ENCODE measurements at regions not wholly inside any gene's neighbourhood (a gene's known extent, or its start where the extent isn't known, plus 50 kb on each side); places are given as distances from the start of the nearest gene placed in this dataset.

DNA sequence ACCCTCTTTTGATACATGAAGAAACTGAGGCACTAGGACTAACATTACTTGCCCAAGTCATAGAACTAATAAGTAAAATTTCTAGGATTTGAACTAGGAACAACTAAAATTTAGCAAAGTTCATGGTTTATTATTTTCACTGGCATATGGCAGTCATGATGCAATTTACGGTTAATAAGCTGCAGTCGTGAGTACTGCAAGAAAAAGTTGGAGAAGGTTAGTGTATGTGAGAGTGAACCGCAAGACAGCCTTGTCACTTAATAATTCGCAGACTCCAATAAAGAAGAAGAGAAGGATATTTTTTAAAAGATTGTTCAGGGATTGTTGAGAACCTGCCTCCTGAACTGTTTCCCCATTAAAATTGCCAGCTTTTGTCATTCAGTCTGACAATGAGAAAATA lies 663.4 kb upstream of the TENM4 start:
- Mint-ChIP-seq H3K36me3 (ENCODE audit: low read depth, unreplicated experiment) (no peaks in the 10 kb centered on the region), H3K4me1 (ENCODE audit: unreplicated experiment) (no peaks in the 10 kb centered on the region), H3K27ac (ENCODE audit: unreplicated experiment) (no peak overlapping the region), H3K4me3 (ENCODE audit: unreplicated experiment) (no peak overlapping the region), H3K9me3 (ENCODE audit: unreplicated experiment) (no peaks in the 10 kb centered on the region), H3K27me3 (ENCODE audit: unreplicated experiment) (peaks cover under 1% of the 10 kb centered on the region)
- no peak for DNase-seq (ENCODE audit: low spot score)
- TF ChIP-seq, protein P1, sequence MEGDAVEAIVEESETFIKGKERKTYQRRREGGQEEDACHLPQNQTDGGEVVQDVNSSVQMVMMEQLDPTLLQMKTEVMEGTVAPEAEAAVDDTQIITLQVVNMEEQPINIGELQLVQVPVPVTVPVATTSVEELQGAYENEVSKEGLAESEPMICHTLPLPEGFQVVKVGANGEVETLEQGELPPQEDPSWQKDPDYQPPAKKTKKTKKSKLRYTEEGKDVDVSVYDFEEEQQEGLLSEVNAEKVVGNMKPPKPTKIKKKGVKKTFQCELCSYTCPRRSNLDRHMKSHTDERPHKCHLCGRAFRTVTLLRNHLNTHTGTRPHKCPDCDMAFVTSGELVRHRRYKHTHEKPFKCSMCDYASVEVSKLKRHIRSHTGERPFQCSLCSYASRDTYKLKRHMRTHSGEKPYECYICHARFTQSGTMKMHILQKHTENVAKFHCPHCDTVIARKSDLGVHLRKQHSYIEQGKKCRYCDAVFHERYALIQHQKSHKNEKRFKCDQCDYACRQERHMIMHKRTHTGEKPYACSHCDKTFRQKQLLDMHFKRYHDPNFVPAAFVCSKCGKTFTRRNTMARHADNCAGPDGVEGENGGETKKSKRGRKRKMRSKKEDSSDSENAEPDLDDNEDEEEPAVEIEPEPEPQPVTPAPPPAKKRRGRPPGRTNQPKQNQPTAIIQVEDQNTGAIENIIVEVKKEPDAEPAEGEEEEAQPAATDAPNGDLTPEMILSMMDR (IDR thresholded peaks at IDR 0.05; ENCODE audit: unreplicated experiment), result no peak

DNA sequence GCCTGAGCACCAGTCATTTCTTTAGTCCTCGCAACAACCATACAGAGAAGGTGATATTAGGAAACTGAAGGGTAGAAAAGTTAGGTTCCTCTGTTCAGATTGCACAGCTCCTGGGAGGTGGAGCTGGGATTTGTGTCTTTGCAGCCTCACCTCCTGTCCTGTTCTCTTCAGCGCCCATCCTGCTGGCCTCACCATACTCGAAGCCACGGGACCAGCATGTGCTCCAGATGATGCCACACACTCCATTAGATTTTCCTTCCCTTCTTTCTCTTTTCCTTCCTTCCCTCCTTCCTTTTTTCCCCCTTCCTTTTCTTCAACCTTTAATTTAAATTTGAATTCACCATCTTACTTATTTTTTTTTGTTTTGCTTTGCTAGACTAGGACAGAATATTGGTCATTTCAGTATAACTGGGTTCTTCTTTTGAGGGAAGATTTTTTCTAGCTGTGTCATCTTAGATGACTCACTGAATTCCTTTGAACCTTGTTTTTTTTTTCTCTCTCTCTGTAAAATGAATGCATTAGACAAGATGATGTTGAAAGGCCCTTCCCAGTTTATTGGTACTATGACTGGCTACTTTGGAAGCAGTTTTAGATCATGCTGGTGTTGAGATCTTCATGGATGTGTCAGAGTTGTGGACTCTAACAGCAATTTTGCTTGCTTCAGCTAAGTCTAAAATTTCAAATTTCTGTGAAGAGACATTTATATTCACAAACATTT lies 662.5 kb upstream of the TENM4 start:
- DNase-seq (ENCODE audit: low spot score), result no peak
- TF ChIP-seq, protein P1 (IDR thresholded peaks at IDR 0.05; ENCODE audit: unreplicated experiment), result no peak
- H3K4me3 Mint-ChIP-seq (ENCODE audit: unreplicated experiment), result no peak overlapping the region
- no peaks in the 10 kb centered on the region for H3K27me3 Mint-ChIP-seq (ENCODE audit: unreplicated experiment)
- no peaks in the 10 kb centered on the region for H3K9me3 Mint-ChIP-seq (ENCODE audit: unreplicated experiment)
- no peaks in the 10 kb centered on the region for H3K36me3 Mint-ChIP-seq (ENCODE audit: low read depth, unreplicated experiment)
- H3K27ac Mint-ChIP-seq (ENCODE audit: unreplicated experiment), result no peak overlapping the region
- H3K4me1 Mint-ChIP-seq (ENCODE audit: unreplicated experiment), result no peaks in the 10 kb centered on the region

DNA sequence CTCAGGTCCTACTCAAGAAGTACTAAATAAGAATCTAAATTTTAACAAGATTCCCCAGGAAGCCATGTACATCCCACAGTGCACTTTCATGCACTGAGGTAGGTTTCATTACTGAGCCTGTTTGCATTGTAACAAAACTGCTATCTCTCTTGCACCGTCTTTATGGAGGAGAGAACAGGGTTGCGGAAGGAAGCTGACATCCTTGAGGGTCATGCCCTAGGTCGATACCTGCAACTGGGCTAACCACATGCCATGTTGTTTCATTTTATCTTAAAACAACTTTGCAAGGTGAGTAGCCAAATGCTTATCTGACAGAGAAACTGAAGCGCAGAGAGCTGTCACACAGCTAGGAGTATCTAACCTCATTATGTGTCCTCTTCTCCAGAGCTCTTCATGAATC lies 656.3 kb upstream of the TENM4 start:
- Mint-ChIP-seq H3K27ac (ENCODE audit: unreplicated experiment) (no peak overlapping the region), H3K36me3 (ENCODE audit: low read depth, unreplicated experiment) (no peaks in the 10 kb centered on the region), H3K4me1 (ENCODE audit: unreplicated experiment) (no peaks in the 10 kb centered on the region), H3K27me3 (ENCODE audit: unreplicated experiment) (no peaks in the 10 kb centered on the region), H3K4me3 (ENCODE audit: unreplicated experiment) (no peak overlapping the region), H3K9me3 (ENCODE audit: unreplicated experiment) (no peaks in the 10 kb centered on the region)
- no peak for DNase-seq (ENCODE audit: low spot score)
- TF ChIP-seq, protein P1 (IDR thresholded peaks at IDR 0.05; ENCODE audit: unreplicated experiment), result no peak

DNA sequence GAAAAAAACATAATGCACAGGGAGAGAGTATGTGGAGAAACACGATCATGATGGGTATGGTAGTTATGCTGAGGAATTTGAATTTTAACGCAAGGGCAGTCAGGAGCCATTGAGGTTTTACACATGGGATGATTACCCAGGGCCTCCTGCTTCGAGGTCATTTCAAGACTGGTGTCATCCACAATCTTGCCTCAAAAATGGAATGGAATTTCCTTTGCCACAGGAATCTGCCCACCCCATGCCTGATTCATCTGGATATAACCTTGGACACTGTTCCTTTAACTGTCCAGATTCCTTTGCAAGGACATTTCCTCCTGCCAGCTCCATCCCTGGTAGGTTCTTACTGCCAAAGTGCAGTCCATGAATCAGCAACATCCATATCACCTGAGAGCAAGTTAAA lies 655.9 kb upstream of the TENM4 start:
- Mint-ChIP-seq H3K4me3 (ENCODE audit: unreplicated experiment) (no peak overlapping the region), H3K27ac (ENCODE audit: unreplicated experiment) (no peak overlapping the region), H3K4me1 (ENCODE audit: unreplicated experiment) (no peaks in the 10 kb centered on the region), H3K9me3 (ENCODE audit: unreplicated experiment) (no peaks in the 10 kb centered on the region), H3K27me3 (ENCODE audit: unreplicated experiment) (no peaks in the 10 kb centered on the region), H3K36me3 (ENCODE audit: low read depth, unreplicated experiment) (no peaks in the 10 kb centered on the region)
- no peak for DNase-seq (ENCODE audit: low spot score)
- TF ChIP-seq, protein P1 (IDR thresholded peaks at IDR 0.05; ENCODE audit: unreplicated experiment), result no peak

DNA sequence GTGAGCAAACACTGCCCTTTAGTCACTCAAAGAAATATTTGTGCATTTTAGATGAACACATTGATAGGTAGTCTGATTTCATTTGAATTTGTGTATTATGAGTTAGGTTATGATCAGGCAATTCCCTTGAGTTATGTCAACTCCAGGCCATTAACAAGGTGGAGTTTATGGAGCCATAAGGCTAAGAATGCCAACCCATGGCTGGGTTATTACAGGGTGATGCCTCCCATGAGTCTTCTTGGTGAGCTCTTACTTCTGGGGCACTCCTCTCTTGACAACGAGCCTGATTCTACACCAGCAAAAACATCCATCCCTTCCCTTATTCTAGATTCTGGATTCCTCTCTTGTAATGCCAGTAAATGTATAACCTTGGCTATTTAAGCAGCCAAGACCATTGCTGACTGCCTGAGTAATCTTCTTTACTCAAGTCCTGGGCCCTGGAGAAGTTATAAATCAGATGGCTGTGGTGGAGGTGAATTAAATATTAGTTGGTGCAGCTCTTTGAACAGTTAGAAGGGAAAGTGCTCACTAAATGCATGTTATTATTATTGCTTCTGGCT lies 645.7 kb upstream of the TENM4 start:
- DNase-seq (ENCODE audit: low spot score), result no peak
- TF ChIP-seq, protein P1 (IDR thresholded peaks at IDR 0.05; ENCODE audit: unreplicated experiment), result no peak
- H3K36me3 Mint-ChIP-seq (ENCODE audit: low read depth, unreplicated experiment), result no peaks in the 10 kb centered on the region
- no peak overlapping the region for H3K4me3 Mint-ChIP-seq (ENCODE audit: unreplicated experiment)
- H3K9me3 Mint-ChIP-seq (ENCODE audit: unreplicated experiment), result no peaks in the 10 kb centered on the region
- H3K27me3 Mint-ChIP-seq (ENCODE audit: unreplicated experiment), result peaks cover 4% of the 10 kb centered on the region
- H3K4me1 Mint-ChIP-seq (ENCODE audit: unreplicated experiment), result peaks cover 3% of the 10 kb centered on the region
- H3K27ac Mint-ChIP-seq (ENCODE audit: unreplicated experiment), result no peak overlapping the region
